Activated naive CD4-positive, alpha-beta T cell treated with anti-CD3 and anti-CD28 coated beads, Interleukin-2, amount 50 U/mL, for 24 hours (primary cell): ENCODE measurements at regions not wholly inside any gene's neighbourhood (a gene's known extent, or its start where the extent isn't known, plus 50 kb on each side); places are given as distances from the start of the nearest gene placed in this dataset.
"Not testable (repeated sequence)": the region's sequence is repeated elsewhere in the genome, so short reads cannot be mapped to it uniquely, and the experiment has no call there.

Source experiments
- H3K27ac Mint-ChIP-seq: one replicate; pipeline ENCODE4 v1.8.0; 2021; ENCODE audit warnings: mild to moderate bottlenecking, mixed read lengths
- H3K27me3 Mint-ChIP-seq: one replicate; pipeline ENCODE4 v1.8.0; 2021; ENCODE audit warnings: mixed read lengths
- H3K36me3 Mint-ChIP-seq: one replicate; pipeline ENCODE4 v1.8.0; 2021; ENCODE audit warnings: mixed read lengths
- H3K4me1 Mint-ChIP-seq: one replicate; pipeline ENCODE4 v1.8.0; 2021; ENCODE audit warnings: mixed read lengths
- H3K4me3 Mint-ChIP-seq: one replicate; pipeline ENCODE4 v1.8.0; 2021; ENCODE audit warnings: mild to moderate bottlenecking, mixed read lengths
- H3K9me3 Mint-ChIP-seq: one replicate; pipeline ENCODE4 v1.8.0; 2021; ENCODE audit warnings: mixed read lengths

DNA sequence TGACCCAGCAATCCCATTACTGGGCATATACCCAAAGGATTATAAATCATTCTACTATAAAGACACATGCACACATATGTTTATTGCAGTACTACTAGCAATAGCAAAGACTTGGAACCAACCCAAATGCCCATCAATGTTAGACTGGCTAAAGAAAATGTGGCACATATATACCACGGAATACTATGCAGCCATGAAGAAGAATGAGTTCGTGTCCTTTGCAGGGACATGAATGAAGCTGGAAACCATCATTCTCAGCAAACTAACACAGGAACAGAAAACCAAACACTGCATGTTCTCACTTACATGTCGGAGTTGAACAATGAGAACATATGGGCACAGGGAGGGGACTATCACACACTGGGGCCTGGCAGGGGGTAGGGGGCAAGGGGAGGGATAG, 183.0 kb downstream of the HACE1 start:
- H3K9me3 Mint-ChIP-seq = peaks cover 11% of the 10 kb centered on the region
- not testable (repeated sequence) for H3K4me1 Mint-ChIP-seq, H3K27me3 Mint-ChIP-seq, H3K36me3 Mint-ChIP-seq, H3K4me3 Mint-ChIP-seq, H3K27ac Mint-ChIP-seq

DNA sequence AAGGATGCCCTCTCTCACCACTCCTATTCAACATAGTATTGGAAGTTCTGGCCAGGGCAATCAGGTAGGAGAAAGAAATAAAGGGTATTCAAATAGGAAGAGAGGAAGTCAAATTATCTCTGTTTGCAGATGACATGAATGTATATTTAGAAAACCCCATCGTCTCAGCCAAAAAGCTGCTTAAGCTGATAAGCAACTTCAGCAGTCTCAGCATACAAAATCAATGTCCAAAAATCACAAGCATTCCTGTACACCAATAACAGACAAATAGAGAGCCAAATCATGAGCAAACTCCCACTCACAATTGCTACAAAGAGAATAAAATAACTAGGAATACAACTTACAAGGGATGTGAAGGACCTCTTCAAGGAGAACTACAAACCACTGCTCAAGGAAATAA, 184.6 kb downstream of the HACE1 start:
- not testable (repeated sequence) for H3K27me3 Mint-ChIP-seq, H3K27ac Mint-ChIP-seq, H3K36me3 Mint-ChIP-seq, H3K4me3 Mint-ChIP-seq, H3K4me1 Mint-ChIP-seq
- peaks cover 11% of the 10 kb centered on the region for H3K9me3 Mint-ChIP-seq

DNA sequence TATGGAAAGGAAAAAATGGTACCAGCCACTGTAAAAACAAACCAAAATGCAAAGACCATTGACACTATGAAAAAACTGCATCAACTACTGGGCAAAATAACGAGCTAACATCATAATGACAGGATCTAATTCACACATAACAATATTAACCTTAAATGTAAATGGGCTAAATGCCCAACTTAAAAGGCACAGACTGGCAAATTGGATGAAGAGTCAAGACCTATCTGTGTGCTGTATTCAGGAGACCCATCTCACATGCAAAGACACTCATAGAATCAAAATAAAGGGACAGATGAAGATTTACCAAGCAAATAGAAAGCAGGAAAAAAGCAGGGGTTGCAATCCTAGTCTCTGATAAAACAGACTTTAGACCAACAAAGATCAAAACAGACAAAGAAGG, 186.6 kb downstream of the HACE1 start:
- not testable (repeated sequence) for H3K4me1 Mint-ChIP-seq, H3K4me3 Mint-ChIP-seq, H3K27me3 Mint-ChIP-seq, H3K36me3 Mint-ChIP-seq, H3K27ac Mint-ChIP-seq
- H3K9me3 Mint-ChIP-seq = peaks cover 11% of the 10 kb centered on the region

DNA sequence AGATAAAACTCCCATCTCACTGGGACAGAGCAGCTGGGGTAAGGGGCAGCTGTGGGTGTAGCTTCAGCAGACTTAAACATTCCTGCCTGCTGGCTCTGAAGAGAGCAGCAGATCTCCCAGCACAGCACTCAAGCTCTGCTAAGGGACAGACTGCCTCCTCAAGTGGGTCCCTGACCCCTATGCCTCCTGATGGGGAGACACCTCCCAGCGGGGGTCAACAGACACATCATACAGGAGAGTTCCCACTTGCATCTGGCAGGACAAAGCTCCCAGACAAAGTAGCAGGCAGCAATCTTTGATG, 188.2 kb downstream of the HACE1 start:
- not testable (repeated sequence) for H3K27me3 Mint-ChIP-seq, H3K4me3 Mint-ChIP-seq, H3K27ac Mint-ChIP-seq, H3K4me1 Mint-ChIP-seq, H3K36me3 Mint-ChIP-seq
- H3K9me3 Mint-ChIP-seq = peaks cover 11% of the 10 kb centered on the region

DNA sequence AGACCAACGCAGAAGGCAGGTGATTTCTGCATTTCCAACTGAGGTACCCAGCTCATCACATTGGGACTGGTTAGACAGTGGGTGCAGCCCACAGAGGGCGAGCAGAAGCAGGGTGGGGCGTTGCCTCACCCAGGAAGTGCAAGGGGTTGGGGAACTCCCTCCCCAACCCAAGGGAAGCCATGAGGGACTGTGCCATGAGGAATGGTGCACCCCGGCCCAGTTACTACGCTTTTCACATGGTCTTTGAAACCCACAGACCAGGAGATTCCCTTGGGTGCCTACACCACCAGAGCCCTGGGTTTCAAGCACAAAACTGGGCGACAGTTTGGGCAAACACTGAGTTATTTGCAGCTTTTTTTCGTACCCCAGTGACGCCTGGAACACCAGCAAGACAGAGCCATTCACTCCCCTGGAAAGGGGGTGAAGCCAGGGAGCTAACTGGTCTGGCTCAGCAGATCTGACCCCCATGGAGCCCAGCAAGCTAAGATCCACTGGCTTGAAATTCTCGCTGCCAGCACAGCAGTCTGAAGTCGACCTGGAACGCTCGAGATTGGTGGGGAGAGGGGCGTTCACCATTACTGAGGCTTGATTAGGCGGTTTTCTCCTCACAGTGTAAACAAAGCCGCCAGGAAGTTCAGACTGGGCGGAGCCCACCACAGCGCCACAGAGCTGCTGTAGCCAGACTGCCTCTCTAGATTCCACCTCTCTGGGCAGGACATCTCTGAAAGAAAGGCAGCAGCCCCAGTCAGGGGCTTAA, 188.7 kb downstream of the HACE1 start:
- not testable (repeated sequence) for H3K4me3 Mint-ChIP-seq, H3K36me3 Mint-ChIP-seq, H3K4me1 Mint-ChIP-seq, H3K27ac Mint-ChIP-seq, H3K27me3 Mint-ChIP-seq
- H3K9me3 Mint-ChIP-seq = peaks cover 14% of the 10 kb centered on the region

DNA sequence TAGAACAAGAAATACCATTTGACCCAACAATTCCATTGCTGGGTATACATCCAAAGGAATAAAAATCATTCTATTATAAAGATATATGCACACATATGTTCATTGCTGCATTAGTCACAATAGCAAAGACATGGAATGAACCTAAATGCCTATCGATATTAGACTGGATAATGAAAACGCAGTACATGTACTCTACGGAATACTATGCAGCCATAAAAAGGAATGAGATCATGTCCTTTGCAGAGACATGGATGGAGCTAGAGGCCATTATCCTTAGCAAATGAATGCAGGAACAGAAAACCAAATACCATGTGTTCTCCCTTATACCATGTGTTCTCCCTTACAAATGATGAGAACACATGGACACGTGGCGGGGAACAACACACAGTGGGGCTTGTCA, 190.2 kb downstream of the HACE1 start:
- Mint-ChIP-seq H3K9me3 (peaks cover 20% of the 10 kb centered on the region), H3K4me1 (no peaks in the 10 kb centered on the region), H3K36me3 (peaks cover 11% of the 10 kb centered on the region), H3K27me3 (peaks cover 9% of the 10 kb centered on the region), H3K27ac (no peak overlapping the region), H3K4me3 (no peak overlapping the region)

DNA sequence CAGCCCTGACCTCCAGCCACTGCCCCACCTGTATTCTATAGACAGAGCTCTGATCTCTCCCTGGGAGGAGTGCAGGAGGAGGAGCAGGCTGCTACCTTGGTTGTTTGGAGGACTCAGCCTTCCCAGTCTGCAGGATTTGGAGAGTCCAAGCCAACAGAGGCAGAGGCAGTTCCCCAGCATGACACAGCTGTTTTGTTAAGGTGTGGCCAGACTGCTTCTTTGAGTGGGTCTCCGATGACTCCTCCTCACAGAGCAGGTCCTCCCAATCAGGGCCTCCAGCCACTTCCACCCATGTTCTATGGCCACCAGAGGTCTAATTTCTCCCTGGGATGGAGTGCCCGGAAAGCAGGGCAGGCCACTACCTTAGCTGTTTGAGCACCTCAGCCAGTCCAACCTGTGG, 203.5 kb downstream of the HACE1 start:
- Mint-ChIP-seq H3K4me1 (no peaks in the 10 kb centered on the region), H3K27me3 (peaks cover 10% of the 10 kb centered on the region), H3K4me3 (no peak overlapping the region), H3K9me3 (no peaks in the 10 kb centered on the region), H3K36me3 (peaks cover 2% of the 10 kb centered on the region), H3K27ac (no peak overlapping the region)

DNA sequence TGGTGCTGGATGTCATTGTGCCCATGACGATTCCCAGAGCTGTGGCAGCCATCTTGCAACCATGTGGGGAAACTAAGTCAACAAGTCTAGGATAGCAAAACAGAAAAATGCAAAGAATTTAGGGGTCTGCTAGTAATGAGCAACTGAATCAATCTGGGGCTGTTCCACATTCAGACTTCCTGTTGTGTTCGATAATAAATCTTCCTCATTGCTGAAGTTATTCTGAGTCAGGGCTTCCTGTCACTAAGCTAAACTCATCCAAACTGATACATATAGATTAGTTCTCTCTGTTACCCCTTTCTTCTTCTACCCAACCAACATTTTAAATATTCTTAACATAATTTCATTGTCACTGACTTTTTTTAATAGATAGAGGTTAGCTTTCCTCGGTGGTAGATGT, 205.9 kb downstream of the HACE1 start:
- Mint-ChIP-seq H3K27me3 (peaks cover 10% of the 10 kb centered on the region), H3K4me3 (no peak overlapping the region), H3K9me3 (no peaks in the 10 kb centered on the region), H3K27ac (no peak overlapping the region), H3K36me3 (peaks cover 2% of the 10 kb centered on the region), H3K4me1 (no peaks in the 10 kb centered on the region)

DNA sequence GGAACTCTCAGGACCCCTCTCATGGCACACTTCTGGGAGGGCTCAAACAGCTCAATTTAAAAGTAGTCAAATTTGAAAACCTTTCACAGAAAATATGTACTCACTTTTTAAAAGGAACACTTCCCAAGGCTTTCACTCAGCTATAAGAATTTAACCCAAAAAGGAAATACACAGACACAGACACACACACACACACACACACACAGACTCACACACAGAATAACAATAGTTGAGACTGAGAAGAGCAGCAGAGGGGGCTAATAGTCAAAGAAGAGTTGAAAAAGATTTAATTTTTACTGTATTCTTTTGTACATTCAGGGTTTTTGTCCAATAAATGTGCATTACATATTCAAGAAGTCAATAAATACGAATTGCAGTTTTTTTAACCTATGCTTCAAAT, 211.4 kb downstream of the HACE1 start:
- no peak overlapping the region for H3K4me3 Mint-ChIP-seq
- H3K36me3 Mint-ChIP-seq = no peaks in the 10 kb centered on the region
- no peaks in the 10 kb centered on the region for H3K4me1 Mint-ChIP-seq
- no peak overlapping the region for H3K27ac Mint-ChIP-seq
- H3K27me3 Mint-ChIP-seq = peaks cover 8% of the 10 kb centered on the region
- H3K9me3 Mint-ChIP-seq = no peaks in the 10 kb centered on the region

DNA sequence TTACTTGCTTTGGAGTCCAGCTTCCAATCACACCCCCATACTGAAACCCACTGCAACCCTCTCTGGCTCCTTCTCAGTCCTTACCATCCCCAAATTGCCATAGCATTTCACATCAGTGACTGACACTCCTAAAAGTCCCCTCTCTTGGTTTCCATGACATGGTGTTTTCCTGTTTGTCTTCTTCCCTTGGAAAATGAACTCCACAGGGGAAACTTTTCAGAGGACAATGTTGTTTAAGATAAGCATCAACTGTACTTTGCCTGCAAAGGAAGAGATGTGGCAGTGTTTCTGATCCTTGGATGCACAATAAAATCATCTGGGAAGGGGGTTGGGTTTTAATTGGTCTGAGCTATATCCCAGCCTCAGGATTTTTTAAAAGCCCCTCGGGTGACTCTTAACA, 214.9 kb downstream of the HACE1 start:
- Mint-ChIP-seq H3K9me3 (no peaks in the 10 kb centered on the region), H3K36me3 (no peaks in the 10 kb centered on the region), H3K27ac (no peak overlapping the region), H3K4me3 (no peak overlapping the region), H3K4me1 (no peaks in the 10 kb centered on the region), H3K27me3 (peaks cover 8% of the 10 kb centered on the region)

DNA sequence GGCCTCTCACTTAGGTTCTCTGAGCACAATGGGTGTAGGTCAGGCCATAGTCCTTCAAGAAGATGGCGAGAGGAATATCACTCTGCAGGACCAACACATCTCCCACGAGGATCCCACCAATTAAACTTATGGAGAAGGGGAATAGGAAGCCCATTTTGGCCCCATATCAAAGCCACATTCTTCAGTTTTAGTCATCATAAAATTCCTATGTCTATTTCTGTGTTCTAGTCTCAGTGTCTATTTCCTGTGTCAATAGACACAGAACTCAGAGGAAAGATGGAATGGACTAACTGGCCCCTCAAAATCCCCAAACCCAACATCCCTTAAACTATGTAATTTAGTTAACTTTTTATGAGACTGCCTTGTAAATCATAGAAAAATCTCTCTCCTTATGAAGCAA, 216.8 kb downstream of the HACE1 start:
- H3K9me3 Mint-ChIP-seq = no peaks in the 10 kb centered on the region
- H3K27ac Mint-ChIP-seq = no peak overlapping the region
- no peaks in the 10 kb centered on the region for H3K36me3 Mint-ChIP-seq
- H3K4me1 Mint-ChIP-seq = no peaks in the 10 kb centered on the region
- H3K4me3 Mint-ChIP-seq = no peak overlapping the region
- peaks cover 10% of the 10 kb centered on the region for H3K27me3 Mint-ChIP-seq

DNA sequence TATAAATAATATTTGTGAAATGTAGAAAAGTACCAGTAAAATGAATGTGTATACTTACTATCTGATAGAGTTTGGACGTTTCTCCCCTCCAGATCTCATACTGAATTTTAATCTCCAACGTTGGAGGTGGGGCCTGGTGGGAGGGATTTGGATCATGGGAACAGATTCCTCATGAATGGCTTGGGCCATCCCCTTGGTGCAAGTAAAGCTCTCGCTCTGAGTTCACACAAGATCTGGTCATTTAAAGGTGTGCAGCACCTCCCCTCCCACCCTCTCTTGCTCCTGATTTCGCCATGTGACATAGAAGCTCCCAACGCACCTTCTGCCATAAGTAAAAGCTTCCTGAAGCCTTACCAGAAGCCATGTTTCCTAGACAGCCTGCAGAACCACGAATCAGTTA, 219.0 kb downstream of the HACE1 start:
- Mint-ChIP-seq H3K36me3 (no peaks in the 10 kb centered on the region), H3K27ac (no peak overlapping the region), H3K27me3 (peaks cover 7% of the 10 kb centered on the region), H3K9me3 (no peaks in the 10 kb centered on the region), H3K4me3 (no peak overlapping the region), H3K4me1 (no peaks in the 10 kb centered on the region)

DNA sequence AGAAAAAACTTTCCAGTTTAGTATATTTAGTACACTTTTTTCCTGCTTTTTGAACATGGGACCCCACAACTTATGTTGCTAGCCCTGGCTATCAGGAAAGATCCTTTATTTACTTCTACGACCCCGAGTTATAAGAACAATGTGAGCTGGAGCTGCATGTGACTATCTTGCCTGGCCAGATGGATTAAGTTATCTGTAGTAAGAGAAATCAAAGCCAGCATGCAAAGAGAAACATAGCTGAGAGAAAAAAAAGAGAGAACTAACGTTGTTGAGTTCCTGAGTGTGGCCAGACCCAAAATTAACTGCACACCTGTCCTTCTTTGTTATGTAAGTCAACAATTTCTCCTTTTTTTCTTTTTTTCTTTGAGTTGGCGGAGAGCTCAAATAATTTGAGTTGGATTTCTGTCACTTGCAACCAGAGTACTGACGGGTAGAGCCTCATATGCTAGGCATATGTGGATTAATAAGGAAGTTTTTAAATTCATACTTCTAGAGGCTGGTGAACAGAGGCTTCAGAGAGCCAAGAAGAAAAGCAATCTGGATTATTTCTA, 219.5 kb downstream of the HACE1 start:
- no peaks in the 10 kb centered on the region for H3K36me3 Mint-ChIP-seq

DNA sequence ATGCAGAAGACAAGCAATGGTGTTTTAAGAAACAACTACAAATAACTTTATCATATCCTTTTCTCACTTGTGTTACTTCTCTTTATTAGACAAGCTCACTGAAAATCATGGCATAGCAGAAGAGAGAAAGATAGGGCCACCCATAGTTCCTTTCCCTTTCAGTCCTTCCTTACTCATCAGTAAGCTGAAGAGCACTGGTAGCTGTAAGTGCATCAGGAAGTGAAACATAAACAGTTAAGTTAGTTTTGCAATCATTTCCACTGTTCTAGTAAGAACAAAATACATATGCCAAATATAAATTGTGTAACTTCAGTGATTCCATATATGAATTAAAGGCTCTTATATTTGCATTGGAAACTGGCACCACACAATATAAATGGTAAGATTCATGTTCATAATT, 220.1 kb downstream of the HACE1 start:
- Mint-ChIP-seq H3K27ac (no peak overlapping the region), H3K27me3 (peaks cover 4% of the 10 kb centered on the region), H3K4me3 (no peak overlapping the region), H3K36me3 (no peaks in the 10 kb centered on the region), H3K9me3 (no peaks in the 10 kb centered on the region), H3K4me1 (no peaks in the 10 kb centered on the region)

More for the DNA sequence above, 219.5 kb downstream of the HACE1 start:
- Mint-ChIP-seq H3K27ac (no peak overlapping the region), H3K9me3 (no peaks in the 10 kb centered on the region), H3K4me1 (no peaks in the 10 kb centered on the region), H3K4me3 (no peak overlapping the region), H3K27me3 (peaks cover 4% of the 10 kb centered on the region)

DNA sequence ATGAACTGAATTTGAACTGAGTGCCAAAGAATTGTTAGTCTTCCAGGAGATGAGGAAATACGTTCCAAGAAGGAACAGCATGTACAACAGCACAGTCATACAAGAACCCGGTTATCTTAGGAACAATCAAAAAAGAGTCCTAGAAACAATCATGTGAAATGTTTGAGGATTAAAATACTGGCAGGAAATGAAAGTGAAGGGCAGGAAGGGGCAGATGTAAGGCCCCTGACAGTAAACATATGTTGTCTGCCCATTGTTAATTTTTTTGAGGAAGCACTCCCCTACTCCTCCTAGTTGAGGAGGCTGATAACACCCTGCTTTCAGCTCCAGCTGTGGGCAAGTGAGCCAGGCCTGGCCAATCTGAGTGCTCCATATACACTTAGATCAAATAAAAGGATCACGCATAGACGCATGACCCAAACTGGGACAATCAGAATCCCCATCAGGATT, 220.9 kb downstream of the HACE1 start:
- H3K36me3 Mint-ChIP-seq = no peaks in the 10 kb centered on the region
- H3K27ac Mint-ChIP-seq = no peak overlapping the region
- peaks cover 2% of the 10 kb centered on the region for H3K27me3 Mint-ChIP-seq
- no peak overlapping the region for H3K4me3 Mint-ChIP-seq
- no peaks in the 10 kb centered on the region for H3K9me3 Mint-ChIP-seq
- H3K4me1 Mint-ChIP-seq = no peaks in the 10 kb centered on the region

DNA sequence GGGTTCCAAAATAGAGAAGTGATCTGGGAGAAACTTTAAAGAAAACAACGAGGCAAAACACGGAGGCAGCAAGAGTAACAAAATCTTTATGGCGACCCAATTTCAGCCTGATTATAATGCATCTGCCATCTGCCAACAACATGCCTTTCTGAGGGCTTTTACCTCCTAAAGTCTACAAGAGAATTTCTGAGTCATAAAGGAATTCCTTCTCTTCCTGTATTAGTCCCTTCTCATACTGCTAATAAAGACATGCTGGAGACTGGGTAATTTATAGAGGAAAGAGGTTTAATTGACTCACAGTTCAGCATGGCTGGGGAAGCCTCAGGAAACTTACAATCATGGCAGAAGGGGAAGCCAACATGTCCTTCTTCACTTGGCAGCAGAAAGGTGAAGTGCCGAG, 226.6 kb downstream of the HACE1 start:
- Mint-ChIP-seq H3K4me3 (no peak overlapping the region), H3K27ac (no peak overlapping the region), H3K4me1 (no peaks in the 10 kb centered on the region), H3K27me3 (peaks cover 6% of the 10 kb centered on the region), H3K9me3 (no peaks in the 10 kb centered on the region), H3K36me3 (no peaks in the 10 kb centered on the region)

DNA sequence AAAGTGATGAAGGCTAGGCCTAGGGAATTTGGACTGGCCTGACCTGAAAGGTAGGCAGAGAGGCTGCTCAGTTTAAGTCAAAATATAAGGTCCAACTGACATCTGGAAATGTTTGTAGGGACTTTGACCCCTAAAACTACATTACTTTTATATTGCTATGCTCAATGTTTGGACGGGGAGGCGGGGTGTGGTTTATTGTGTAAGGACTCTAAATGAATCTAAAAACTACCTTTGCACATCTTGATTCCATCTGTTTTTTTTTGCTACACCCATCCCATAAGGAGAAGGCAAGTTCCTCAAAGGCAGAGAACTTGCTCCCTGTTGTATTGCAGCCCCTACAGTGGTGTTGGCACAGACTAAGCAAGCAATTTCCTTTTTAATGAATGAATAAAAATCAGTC, 227.1 kb downstream of the HACE1 start:
- Mint-ChIP-seq H3K36me3 (no peaks in the 10 kb centered on the region), H3K4me3 (no peak overlapping the region), H3K27me3 (peaks cover 6% of the 10 kb centered on the region), H3K9me3 (no peaks in the 10 kb centered on the region), H3K4me1 (no peaks in the 10 kb centered on the region), H3K27ac (no peak overlapping the region)
